C4-2B (cell line): ENCODE measurements at regions not wholly inside any gene's neighbourhood (a gene's known extent, or its start where the extent isn't known, plus 50 kb on each side); places are given as distances from the start of the nearest gene placed in this dataset.

Experiments used
- H3K27ac ChIP-seq: fragments of 450-650 bp; 2 replicates; pipeline ENCODE4 v1.5.1; 2017
- CTCF ChIP-seq: fragments of 450-650 bp; conservative IDR thresholded peaks from 2 replicates; pipeline ENCODE4 v1.5.1; 2017; ENCODE audit warnings: mild to moderate bottlenecking
- ZFX ChIP-seq: fragments of 450-650 bp; IDR thresholded peaks from 2 replicates; pipeline ENCODE4 v1.6.1; 2017

- TF ChIP-seq CTCF (no peak), ZFX (no peak)
- no peak overlapping the region for H3K27ac ChIP-seq
Observed at GRCh38 chrX:147693511-147693910, 218.2 kb upstream of the FMR1 start.

DNA sequence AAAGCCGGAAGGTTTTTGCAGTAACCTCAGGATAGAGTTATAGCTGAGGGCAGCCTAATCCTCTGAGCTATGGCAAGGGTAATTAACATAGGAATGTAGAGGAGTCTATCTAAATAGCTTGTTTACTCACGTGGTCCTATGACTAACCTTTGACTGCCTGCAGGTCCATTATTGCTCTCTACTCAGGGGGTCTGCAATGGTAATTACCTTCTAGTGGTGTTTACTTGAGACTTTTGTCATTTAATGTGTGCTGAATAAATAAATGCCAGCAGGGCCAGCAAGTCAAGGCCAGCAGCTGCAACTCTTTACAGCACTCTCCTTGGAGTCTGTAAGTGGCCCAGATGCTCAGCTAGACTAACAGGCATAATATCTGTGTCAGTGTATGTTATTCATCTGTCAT lies 212.7 kb upstream of the FMR1 start:
- no peak overlapping the region for H3K27ac ChIP-seq
- TF ChIP-seq CTCF: no peak
- no peak for TF ChIP-seq ZFX

GRCh38 chrX:147710301-147710700 lies 201.4 kb upstream of the FMR1 start:
- H3K27ac ChIP-seq: no peak overlapping the region
- no peak for TF ChIP-seq CTCF
- TF ChIP-seq ZFX: no peak

DNA sequence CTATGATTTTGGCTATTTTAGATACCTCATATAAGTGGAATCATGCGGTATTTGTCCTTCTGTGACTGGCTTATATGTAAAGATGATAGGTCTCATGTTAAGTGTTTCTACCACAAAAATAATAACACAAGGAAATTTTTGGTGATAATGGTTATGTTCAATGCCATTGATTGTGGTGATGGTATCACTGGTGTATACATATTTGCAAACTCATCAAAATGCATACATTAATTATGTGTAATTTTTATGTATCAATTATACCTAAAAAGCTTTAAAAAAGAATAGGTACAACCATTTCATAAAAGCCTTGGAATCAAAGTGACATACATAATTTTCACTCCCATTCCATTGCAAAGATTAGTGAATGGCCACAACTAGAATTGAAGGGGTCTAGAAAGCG lies 178.3 kb upstream of the FMR1 start:
- TF ChIP-seq CTCF (no peak), ZFX (no peak)
- H3K27ac ChIP-seq: no peak overlapping the region

DNA sequence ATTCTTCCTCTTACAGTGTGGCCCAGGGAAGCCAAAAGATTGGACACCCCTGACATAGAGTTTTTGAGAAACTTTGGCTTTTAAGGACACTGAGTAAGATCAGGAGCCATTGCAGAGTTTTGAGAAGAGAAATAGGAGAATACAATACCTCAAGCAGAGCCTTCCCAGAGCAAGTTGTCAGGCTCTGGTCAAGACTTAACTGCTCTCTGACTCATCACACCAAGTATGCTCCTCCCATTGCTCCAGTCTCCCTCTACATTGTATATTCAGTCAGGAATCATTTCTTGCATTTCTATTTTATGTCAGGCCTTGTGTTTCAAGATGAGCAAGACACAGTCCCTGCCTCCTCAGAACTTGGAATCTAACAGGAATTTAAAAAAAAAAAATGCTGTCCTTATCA lies 176.4 kb upstream of the FMR1 start:
- H3K27ac ChIP-seq: no peak overlapping the region

GRCh38 chrX:147736045-147736444 lies 175.7 kb upstream of the FMR1 start:
- H3K27ac ChIP-seq: no peak overlapping the region
- TF ChIP-seq CTCF (no peak), ZFX (no peak)

More for the DNA sequence above, 176.4 kb upstream of the FMR1 start:
- TF ChIP-seq ZFX (no peak), CTCF (no peak)

DNA sequence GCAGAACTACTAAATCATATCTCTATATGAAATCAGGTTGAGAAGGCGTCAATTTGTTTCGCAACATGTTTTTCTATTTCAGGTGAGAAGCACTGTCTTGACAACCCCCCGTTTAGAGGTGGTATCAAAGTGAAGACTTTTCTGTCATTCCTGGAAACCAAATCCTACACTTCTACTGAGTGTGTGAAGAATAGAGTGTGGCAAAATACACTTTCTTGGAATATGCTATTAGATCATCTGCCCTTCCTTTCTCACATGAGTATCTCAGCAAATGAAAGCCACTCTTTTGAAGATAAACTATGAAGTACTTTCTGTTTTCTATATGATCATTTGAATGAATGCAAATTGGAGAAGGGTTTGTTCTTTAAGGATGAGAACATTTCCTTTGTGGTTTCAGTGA lies 174.0 kb upstream of the FMR1 start:
- no peak overlapping the region for H3K27ac ChIP-seq
- TF ChIP-seq CTCF (no peak), ZFX (no peak)
